AG09319 (cell line): ENCODE measurements at regions not wholly inside any gene's neighbourhood (a gene's known extent, or its start where the extent isn't known, plus 50 kb on each side); places are given as distances from the start of the nearest gene placed in this dataset.

ENCODE experiments used
- DNase-seq: peaks from one replicate; pipeline ENCODE4 v3.0.0-alpha.2; 2010; ENCODE audit warnings: low read depth; ENCODE audit errors: extremely low read depth
- TF ChIP-seq, protein P1 (sequence below): IDR thresholded peaks from 2 replicates; pipeline ENCODE4 v1.5.1; 2011; ENCODE audit warnings: low read depth, mild to moderate bottlenecking, inconsistent platforms, low read length, moderate library complexity

DNA sequence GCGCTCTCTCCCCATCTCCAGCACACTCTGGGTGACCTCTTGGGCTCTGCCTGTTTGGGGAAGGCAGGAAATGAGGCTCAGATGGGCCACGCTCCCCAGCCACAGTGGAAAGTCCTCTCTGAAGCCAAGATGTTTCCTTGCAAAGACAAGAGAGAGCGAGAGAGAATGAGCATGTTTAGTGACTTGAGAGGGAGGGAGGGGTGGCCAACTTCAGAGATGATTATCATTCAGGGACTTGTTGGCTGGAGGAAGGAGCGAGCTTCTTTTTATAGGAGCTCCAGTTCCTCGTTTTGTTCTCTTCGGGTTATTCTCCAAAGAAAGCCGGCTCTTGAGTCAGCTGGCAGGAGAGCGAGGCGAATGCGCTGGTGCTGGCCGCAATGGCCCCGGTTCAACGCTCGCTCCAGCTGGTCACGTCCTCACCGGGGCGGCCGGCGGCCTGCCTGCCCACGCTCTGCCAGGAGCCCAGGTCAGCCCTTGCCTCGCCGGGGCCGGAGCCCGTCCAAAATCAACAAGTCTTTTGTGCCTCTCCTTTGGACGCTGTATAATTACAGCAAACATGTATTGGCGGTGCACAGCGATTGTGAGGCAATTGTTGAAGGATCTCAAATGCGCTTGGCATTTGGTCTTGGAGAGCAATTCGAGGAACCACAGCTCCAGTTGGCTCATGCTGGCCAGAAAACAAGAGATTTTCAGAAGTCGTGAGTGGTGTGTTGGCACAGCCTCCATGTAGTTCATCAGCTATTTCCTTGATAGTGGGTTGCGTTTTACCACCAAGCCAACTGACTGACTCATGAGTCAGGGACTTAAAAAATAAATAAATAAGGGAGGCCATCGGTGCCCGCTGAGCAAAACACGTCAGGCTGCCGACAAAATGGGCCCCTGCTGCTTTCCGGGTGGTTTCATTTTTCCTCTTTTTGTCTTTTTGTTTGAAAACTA lies 288.6 kb downstream of the UACA start:
- peak; percentile 96 for DNase-seq
- TF ChIP-seq, protein P1, sequence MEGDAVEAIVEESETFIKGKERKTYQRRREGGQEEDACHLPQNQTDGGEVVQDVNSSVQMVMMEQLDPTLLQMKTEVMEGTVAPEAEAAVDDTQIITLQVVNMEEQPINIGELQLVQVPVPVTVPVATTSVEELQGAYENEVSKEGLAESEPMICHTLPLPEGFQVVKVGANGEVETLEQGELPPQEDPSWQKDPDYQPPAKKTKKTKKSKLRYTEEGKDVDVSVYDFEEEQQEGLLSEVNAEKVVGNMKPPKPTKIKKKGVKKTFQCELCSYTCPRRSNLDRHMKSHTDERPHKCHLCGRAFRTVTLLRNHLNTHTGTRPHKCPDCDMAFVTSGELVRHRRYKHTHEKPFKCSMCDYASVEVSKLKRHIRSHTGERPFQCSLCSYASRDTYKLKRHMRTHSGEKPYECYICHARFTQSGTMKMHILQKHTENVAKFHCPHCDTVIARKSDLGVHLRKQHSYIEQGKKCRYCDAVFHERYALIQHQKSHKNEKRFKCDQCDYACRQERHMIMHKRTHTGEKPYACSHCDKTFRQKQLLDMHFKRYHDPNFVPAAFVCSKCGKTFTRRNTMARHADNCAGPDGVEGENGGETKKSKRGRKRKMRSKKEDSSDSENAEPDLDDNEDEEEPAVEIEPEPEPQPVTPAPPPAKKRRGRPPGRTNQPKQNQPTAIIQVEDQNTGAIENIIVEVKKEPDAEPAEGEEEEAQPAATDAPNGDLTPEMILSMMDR = no peak

DNA sequence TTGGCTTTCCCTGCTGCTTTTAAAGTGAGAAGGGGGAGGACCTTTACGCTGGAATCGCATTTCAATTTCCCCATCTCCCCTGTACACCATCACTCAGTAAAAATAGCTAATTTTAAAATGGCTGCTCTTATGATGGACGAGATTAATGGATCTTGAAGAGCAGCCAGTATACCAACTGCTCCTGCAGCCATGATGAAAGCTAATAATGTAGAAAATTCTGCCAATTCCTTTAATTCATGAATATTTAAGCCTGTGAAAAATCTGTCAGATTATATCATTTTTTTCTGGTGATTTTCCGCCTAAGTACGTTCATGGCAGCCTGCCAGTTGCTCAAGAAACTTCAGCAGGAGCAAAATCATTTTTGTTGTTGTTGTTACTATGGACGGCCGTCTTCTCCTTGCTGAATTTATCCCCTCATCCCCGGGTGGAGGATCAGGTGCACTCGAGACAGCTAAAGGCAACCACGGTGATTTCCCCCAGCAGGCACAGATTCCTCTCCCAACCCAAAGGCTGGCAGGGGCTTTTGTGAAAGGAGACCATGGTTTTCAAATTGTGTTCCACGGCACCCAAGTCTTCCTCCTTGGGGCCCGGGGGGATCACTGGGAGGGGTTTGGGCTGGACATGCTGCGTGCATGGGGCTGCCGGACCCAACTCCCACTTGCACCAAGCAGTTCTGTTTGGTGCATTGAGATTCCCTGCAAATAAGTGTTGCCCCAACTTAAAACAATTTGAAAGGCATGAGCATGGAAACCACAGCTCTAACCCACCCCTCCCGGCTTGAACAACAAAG lies 289.6 kb downstream of the UACA start:
- TF ChIP-seq, protein P1 = no peak
- no peak for DNase-seq

DNA sequence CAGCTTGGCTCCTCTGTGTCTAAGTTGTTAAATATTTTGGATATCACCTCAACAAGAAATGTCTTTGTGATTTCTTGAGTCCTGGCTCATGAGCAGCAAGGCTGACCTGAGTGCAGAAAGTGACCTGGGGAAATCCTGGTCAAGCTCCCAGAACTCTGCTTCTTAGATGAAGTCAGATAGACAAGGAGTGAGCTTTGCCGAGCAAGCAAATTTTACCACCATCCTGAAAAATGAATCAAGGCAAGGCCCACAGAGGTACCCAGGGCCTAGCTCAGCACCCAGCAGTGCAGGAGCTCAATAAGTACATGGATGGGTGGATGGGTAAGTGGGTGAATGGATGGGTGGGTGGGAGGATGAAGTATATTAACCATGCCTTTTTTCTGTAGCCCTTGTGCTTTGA lies 291.8 kb downstream of the UACA start:
- no peak for DNase-seq
- TF ChIP-seq, protein P1 = no peak

DNA sequence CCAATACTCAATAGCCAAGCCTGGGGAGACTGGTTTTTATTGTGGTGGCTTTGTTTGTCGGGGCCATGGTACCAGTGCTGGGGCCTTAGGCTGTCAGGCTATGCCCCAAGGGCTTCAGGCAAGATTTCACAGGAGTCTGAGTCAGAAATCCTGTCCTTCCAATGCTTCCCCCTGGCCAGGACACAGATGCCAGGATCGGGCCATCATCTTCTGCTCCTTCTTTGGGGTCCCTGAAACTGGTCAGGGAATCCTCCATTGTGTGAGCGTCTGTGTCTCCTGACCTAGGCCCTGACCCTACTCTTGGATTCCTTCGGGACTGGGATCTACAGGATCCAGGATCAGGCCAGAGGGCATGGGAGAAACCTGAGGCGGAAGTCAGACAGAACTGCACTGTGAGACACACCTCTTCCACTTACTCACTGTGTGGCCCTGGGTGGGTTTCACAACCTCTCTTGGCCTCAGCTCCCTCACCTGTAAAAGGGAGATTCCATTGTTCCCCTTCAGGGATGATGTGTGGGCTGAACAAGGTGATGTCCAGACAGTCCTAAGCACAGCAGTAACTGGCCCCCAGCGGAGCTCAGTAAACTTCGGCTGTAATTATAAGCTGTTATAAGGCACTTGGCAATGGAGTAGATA lies 292.7 kb downstream of the UACA start:
- TF ChIP-seq, protein P1 = no peak
- no peak for DNase-seq

DNA sequence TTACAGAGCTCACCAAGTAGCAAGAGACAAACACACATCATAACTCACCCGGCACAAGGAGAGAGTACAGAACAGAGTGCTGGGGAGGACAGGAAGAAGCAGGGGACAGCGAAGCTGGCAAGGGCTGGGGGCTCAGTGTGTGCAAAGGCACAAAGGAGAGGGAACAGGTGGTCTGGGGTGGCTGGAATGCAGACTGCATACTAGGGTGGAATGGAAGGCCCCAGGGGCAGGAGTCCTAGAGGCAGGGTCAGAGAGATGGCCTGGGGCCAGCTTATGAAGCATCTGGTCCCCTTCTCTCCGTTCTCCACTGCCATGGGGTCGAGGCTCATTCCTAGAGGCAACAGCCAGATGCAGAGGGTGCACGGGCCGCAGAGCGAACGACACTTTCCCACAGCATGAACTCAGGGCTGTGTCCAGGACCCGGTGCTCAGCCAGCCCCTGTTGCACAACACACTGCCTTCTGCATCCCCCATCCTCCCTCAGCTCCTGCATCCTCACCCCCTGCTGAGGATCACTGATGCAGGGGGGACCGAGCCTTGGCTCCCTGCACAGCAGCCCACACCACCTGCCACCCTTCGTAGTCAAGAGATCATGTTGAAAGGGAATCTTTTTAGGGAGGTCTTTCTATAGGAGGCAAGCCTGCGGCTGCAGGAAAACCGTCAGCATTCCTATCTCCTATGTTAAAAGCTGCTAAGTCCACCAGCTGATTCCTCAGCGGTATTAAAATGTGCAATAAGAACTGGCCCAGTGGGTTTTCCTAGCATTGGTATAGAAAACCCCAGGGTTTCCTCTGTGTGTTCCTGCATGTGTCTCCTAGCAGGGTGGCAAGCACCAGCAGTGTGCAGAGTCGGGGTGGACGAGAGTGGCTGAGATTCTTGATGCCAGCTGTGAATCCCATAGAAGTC lies 293.5 kb downstream of the UACA start:
- DNase-seq = no peak
- TF ChIP-seq, protein P1 = no peak

DNA sequence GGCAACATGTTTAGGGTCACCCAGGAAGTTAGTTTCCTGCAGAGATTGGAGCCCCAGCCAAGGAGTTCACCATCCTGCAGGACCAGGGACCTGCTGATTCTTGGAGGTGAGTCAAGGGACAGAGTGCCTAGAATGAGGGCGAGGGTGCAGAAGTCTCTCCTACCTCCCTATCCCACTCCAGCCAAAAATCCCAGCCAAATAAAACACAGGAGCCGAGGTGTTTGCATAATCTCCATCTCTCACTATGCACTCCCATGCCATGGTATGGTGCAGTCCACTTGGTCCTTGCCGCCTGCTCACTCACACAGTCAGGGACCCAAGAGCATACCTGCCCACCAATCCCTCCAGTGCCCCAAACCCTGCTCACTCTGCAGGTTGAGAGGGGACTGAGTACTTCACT lies 294.2 kb downstream of the UACA start:
- TF ChIP-seq, protein P1 = no peak
- no peak for DNase-seq
